NOMO-1 treated with dmso at 0.1 percent for 144 hours (cell line): ENCODE measurements at regions not wholly inside any gene's neighbourhood (a gene's known extent, or its start where the extent isn't known, plus 50 kb on each side); places are given as distances from the start of the nearest gene placed in this dataset.
"Not testable (repeated sequence)": the region's sequence is repeated elsewhere in the genome, so short reads cannot be mapped to it uniquely, and the experiment has no call there.

Experiments
- DNase-seq: peaks from one replicate; lab custom pipeline; 2025; ENCODE audit not compliant: unreplicated experiment; lab: John Stamatoyannopoulos, UW

DNA sequence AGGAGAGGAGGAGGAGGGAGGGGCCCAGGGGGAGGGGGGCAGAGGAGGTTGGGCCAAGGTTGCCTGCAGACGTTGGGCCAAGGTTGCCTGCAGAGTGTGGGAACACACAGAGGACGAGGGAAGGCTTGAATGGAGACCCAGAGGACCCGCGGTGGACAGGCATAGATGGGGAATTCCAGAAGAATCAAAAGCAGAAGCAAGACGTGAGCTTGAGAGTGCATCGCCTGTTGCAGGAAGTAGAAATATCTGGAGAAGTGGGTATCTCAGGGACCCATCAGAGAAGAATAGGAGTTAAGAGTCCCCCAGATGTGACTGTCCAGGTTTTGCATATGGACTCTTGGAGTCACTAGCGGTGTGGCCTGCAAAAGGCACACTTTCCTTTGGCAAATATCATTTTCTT is 670.2 kb downstream of the TBC1D22A start:
- DNase-seq: no peak

DNA sequence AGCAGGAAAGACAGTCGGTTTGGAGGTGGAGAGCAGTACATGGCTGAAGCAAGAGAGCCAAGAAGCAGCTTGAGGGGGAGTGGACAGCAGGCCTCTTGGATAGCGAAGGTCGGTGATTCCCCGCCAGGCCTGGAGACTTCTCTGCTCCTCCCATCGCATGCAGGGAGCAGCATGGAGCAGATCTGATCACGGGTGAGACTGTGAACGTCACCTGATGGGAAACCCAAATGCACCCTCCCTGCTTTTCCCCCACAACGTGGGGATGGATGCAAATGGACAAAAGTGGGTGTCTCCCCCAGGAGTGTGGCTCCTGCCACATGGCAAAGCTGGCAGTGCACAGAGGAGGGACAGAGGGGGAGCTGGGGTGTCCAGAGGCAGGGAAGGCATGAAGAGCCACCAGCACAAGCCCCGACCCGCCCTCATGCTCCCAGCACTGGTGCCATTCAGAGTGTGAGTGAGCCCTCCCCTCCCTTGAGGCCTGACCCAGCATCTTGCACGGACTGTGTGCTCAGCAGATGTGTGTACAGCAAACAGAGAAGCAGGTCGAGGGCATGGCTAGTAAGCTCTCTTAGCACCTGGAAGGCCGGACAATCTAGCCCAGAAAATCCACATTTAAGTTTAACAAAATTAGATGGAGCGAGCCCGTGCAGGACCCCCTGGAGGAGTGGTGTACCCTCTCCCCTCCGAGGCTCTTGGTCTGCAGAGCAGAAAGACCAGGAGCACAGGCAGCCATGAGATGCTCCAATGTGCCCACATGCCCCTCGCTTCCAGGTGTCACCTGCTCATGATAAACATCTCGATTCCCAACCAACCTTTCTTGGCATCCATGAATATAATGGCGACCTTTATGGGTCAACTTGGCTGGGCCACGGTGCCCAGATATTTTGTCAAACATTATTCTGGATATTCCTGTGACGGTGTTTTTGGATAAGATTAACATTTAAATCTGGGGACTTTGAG is 661.7 kb downstream of the TBC1D22A start:
- DNase-seq: no peak

DNA sequence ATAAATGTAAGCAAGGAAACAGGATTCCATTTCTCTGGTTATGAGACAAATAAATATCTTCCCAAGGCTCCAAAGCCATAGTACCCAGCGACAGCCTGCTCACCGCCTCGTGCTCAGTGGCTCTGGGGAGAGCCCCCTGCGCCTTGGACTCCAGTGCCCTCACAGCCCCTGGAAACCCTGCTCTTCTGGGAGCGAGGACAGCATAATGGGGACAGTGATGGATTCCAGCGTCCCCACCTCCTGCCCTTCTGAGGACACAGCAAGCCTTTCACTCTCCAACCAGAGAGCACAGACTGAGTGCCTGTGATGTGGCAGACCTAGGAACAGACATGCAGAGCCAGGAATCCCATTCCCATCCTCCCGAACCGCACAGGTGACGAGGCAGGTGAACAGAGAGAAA is 660.8 kb downstream of the TBC1D22A start:
- no peak for DNase-seq

DNA sequence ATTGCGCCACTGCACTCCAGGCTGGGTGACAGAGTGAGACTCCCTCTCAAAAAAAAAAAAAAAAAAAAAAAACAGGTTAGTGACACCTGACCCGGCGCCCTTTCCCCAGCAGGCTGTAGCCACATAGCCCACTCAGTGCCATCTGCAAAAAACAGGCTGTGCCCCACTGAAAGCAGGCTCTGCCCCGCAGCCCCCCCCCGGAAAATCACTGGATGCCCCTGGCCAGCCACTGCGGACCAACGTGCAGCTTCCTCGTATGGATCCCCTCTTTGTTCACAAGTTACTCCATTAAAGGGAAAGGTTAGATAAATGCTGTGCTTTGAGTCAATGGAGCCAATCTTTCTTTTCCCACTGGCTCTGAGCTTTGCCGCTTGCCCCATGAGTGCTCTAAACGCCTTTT is 660.3 kb downstream of the TBC1D22A start:
- no peak for DNase-seq

DNA sequence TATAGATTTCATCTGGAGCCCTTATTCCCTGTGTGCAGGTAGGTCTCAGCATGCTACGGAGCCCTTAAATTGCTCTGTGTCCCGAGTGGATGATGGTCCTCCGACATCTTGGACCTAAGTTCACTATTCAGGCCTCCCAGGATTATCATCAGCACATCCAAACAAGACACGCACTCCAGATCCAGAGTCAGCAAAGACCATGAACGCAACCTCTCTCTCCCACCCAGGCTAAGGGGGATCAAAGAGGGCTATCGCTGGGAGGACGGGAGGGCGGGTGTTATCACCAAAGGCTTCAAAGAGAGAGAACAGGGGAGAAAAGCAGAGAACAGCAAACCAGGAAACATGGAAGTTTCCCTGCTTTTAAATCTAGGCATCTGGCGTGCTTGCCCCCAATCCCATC is 659.4 kb downstream of the TBC1D22A start:
- no peak for DNase-seq

DNA sequence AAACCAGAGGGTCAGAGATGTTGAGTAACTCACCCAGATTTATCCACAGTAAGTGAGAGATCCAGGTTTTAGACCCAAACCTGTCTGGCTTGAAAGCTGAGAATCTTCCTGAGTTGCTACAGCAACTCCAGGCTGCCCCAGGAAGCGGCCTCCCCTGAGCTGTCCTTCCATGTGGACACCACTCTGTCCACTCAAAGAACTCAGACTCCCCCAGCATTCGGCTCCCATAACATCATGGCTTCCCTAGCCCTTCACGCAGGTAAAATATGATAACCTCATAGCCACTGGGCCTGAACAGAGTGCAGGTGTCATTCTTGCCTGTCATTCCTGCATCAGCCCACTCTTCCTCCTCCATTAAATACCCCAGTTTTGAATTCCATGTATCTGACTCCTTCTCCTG is 657.8 kb downstream of the TBC1D22A start:
- DNase-seq: no peak

DNA sequence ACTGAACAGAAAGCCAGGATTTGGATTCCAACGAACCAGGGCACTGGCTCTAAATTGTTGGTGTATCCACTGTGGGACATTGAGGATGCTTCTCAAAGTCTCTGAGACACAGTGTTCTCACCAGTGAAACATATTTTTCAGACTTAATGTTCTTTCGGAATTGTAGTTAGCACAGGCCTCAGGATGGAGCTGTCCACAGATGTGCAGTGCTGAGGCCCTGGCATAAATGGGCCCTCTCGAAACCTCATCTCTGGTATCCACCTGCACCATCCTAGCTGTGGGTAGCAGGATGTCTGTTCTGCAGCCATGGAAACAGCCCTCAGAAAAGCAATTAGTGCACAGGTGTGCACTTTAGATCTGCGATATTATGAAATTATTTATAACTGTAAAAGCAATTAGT is 656.8 kb downstream of the TBC1D22A start:
- DNase-seq: no peak

DNA sequence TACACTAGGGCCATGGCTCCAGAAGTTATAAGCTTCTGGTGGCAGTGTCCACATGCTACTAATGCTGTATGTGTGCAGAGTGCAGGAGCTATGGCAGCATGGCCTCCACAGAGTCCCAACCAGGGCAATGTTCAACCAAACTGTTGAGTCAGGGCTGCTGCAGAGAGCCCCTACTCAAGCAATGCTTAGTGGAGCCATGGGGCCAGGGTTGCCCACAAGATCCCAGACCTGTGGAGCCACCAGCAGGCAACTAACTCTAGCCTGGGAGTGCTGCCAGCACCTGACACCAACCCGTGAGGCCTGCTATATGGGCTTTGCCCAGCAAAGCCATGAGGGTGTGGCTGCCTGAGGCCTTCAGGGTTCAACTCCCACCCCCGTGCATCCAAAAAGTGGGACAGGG is 655.2 kb downstream of the TBC1D22A start:
- DNase-seq: no peak

DNA sequence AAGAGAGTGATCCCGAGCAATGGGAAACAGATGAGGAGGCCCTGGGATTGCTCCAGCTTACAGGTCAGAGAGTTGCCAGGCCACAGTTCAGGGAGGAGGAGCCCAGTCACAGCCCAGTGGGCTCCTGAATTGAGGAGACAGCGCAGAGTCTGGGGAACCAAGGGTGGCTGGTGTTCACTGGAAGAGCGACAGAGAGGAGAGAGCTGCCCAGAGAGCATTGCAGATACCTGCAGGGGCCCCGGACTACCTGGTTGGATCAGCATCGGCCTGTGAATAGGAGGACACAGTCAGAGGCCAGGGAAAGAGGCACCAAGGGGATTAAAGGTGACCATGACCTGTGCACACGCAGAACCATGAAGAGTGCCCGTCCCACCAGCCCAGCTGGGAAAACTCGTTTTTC is 648.6 kb downstream of the TBC1D22A start:
- DNase-seq: no peak

DNA sequence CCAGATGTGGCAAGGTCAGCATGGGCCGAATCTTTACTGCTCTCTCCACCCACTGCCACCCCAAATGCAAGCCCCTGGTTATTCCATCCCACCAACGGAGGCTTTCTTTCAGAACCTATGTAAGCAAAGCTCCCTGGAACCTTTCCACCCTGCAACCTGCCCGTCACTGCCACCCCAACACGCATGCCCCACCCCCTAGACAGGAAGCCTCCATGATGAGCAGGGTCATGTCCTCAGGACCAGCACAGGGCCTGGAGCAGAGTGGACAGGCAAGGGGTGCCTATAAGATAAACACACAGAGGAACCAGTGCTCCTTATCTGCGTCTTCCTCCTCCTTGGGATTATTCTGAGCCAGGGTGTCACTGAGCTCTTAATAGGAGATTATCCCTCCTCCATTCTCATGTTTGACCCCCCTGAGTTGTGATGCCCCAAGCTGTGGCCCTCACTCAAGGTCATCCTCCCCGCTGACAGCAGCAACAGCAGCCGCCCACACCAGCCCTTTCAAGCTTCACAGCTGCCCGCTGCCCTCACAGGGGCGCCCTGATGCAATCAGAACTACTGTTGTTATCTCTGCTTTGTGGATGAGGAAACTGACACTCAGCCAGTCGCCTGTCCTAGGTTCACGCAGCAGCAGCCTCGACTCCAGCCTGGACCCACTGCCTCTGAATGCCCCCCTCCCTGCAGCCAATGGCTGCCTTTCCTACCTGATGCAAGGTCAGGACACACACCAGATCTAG is 647.3 kb downstream of the TBC1D22A start:
- no peak for DNase-seq

DNA sequence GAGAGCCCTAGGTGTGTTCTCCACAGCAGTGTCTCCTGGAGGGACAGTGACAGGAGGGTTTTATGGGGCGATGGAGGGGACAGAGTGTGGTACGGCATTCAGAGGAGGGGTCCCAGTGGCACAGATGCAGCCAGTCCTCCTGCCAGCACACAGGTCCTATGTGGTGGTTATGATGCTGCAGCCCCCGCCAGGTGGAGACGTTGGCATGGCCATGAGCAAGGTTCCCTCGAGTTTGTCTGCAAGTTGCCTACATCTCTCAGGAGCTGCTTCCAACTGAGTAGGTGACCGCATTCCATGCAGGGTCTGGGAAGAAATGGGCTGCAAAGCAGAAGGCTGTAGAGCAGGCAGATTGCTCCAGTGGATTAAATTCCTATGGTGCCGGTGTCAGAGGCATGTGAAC is 646.0 kb downstream of the TBC1D22A start:
- no peak for DNase-seq

DNA sequence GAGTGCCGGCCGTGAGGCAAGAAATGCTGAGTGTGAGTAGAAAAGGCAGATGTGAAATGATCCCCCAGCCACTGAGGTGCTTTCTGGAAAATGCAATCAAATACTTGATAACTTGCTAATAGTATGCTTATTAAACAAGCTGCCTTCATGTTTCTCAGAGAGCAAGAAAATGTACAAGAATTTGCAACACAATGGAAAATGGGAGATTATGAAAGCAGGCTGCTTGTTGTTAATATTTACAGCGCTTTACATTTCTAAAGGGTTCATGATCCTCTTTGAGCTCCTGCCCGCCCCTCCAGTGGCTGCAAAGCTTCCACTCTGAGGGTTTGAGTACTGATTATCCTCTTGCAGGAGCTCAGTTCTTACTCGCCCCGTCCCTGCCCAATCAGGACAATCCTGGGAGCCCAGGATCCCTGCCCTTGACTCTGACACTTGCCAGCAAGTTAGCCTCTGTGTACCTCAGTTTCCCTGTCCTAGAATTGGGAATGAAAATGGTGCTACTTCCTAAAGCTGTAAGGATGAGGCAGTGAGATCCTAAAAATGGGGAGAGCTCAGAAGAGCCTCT is 645.1 kb downstream of the TBC1D22A start:
- DNase-seq: no peak

DNA sequence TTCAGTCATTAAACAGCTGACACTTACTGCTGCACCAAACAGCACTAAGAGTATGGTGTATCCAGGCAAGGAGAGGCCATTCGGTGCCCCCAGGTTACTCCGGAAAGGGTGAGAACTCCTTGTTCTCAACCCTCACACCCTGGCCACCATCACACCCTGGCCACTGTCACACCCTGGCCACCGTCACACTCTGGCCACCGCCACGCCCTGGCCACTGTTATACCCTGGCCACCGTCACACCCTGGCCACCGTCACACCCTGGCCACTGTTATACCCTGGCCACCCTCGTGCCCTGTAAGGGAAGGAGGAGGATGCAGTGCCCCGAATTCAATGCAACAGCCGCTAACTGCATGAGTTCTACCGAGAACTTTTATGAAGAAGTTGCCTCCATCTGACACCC is 644.4 kb downstream of the TBC1D22A start:
- DNase-seq: no peak

DNA sequence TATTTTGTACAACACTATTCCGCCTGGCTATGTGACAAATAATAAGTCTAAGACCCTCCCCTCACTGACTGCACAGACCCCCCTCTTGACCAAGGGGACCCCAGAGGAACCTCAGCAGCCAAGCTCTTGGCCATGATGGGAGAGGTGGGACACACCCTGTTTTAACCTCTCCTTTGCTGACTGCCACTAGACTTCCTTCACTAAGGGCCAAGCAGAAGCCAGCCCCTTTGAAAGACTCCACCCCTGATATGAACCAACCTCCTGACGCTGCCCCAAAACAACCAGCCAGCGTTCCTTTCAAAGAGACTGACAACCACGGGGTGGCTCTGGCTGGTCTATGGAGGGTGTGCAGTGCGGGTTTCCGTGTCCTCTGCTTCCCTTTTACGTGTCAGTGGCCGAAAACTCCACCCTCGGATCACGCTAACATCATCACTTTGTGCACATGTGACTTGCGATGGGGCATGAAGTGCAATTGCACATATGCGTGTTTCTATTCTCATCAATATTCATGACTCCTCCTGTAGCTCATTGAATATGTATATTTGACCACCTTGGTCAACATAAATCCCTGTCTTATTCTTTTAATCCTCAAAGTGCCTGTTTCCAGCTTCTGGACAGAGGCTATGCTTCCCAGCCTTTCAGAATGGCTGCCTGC is 643.9 kb downstream of the TBC1D22A start:
- no peak for DNase-seq

DNA sequence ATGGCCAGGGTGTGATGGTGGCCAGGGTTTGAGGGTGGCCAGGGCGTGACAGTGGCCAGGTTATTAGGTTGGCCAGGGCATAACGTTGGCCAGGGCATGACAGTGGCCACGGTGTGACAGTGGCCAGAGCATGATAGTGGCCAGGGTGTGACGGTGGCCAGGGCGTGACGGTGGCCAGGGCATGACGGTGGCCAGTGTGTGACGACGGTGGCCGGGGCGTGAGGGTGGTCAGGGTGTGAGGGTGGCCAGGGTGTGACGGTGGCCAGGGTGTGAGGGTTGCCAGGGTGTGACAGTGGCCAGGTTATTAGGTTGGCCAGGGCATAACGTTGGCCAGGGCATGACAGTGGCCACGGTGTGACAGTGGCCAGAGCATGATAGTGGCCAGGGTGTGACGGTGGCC is 642.8 kb downstream of the TBC1D22A start:
- DNase-seq: not testable (repeated sequence)

DNA sequence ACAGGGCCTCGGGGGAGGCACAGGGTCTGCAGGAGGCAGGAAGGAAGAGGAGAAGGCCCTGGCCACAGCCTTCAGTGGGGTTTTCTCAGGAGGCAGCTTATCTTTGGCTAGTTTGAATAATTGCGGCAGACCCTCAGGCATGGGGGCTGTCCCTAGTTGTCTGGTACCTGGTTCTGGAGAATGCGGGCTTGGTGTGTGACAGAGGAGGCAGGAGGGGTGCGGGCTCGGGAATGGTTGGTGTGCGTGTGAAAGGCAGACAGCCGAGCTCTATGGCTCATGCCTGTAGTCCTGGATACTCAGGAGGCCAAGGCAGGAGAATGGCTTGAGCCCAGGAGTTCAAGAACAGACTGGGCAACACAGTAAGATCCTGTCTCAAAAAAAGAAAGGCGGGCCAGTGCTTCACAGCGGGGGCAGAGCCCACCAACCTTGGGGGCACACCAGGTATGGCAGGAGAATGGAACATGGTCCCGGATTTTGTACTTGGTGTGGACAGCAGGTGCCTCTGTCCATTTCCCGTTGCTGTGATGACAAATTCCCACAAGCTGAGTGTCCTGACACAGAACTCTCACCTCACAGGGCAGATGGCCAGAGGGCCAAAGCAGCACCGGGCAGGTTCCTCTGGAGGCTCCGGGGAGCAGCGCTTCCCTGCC is 640.6 kb downstream of the TBC1D22A start:
- no peak for DNase-seq

DNA sequence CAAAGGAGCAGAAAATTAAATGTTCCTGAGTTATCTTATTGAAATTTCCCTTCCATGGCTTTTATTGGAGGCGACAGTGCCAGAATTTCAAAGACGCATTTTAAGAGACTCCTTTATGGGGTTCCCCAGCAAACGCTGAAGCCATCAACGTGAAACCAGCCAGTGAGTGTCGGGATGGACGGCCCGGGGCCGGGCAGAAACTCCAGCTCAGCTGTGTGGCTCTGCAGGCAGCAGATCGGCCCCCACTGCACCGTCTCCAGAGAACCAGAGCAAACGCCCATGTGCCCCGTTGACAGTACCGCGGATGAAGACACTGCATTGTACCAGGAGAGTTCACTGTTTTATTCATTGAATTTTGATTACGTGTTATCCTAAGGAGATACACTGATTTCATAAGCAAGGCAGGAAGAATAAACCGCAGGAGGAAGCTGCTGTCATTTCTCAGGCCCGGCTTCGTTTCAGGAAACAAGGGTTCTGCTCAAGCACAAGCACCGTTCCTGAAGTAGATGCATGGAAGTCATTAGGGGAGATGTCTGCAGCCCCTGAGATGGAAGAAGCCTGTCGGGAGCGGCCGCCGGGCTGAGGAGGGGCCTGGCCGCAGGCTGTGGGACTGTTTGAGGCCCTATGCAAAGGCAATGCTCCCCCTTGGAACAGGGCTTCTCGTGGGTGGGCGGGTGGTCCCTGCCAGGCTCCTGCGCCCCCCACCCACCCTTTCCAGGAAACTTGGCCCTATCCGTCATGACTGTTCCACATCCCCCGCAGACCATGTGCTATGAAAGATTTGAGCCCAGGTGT is 639.7 kb downstream of the TBC1D22A start:
- DNase-seq: no peak

DNA sequence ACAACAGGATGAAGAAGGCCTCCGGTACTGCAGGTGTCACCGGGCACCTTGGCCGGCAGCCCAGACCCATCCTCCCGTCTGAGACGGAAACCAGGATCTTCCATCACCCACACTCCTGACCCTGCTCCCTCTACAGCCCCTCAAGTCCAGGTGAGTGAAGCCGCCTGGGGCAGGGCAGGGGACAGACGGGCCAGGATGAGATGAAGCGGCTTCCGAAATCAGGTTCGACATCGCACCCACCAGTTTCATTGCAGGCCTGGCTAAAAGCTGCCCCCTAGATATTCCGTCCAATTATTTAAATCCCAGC is 639.1 kb downstream of the TBC1D22A start:
- DNase-seq: no peak

DNA sequence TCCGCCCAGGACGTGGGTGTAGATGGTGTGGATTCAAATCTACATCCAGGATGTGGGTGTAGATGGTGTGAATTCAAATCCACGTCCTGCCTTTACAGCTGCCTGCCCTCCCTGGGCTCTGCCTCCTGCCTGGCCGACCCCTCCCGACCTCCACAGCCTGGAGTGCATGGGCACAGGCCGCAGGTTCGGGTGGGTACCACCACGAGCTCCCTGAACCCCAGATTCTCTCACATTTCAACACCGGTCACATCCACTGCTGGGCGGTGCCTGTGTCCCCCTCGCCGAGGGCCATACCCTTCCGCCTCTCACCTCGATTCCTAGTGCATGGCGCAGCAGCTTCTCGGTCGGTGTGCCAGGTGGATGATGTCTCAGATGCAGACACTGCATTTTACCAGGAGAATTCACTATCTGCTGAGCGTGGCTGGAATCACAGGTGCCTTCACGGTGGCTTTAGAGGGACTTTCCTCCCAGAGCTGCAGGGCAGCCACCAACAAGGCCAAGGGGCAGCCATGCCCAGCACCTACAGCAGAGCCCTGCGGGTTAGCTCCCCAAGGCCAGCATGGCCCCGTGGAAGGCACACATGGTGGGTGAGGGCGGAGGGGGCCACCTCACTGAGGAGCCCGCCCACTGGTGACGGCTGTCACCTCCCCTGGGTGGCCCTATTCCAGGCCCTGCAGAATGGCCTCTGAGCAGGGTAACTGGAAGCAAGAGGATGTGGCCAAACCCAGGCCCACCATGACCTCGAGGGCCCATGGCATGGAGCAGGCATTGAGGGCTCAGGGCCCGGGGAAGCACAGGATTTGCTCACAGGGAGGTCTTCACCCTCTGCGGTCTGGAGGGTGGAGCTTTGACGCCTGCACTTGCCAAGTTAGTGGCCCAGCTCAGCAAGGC is 638.5 kb downstream of the TBC1D22A start:
- DNase-seq: no peak
